NCI-H187 (cell line): ENCODE measurements at regions not wholly inside any gene's neighbourhood (a gene's known extent, or its start where the extent isn't known, plus 50 kb on each side); places are given as distances from the start of the nearest gene placed in this dataset.
"Not testable (repeated sequence)": the region's sequence is repeated elsewhere in the genome, so short reads cannot be mapped to it uniquely, and the experiment has no call there.

Source experiments
- DNase-seq, 2 experiments: peaks; one replicate each; lab custom pipeline; 2025; lab: John Stamatoyannopoulos, UW

- DNase-seq = no peak
Observed at GRCh38 chr2:236994361-236994760, 91.3 kb upstream of the COPS8 start.

- no peak for DNase-seq
Observed at GRCh38 chr2:236997069-236997715, 88.5 kb upstream of the COPS8 start.

GRCh38 chr2:236998236-236998635, 87.5 kb upstream of the COPS8 start:
- no peak for DNase-seq

- no peak for DNase-seq
Observed at GRCh38 chr2:236998758-236999157, 86.9 kb upstream of the COPS8 start.

- no peak for DNase-seq
Observed at GRCh38 chr2:237000481-237000880, 85.2 kb upstream of the COPS8 start.

- DNase-seq = not testable (repeated sequence)
Observed at GRCh38 chr2:237005341-237005740, 80.3 kb upstream of the COPS8 start.

- no peak for DNase-seq
Observed at GRCh38 chr2:237011206-237011795, 74.4 kb upstream of the COPS8 start.

- DNase-seq = no peak
Observed at GRCh38 chr2:237012004-237012403, 73.7 kb upstream of the COPS8 start.

GRCh38 chr2:237012577-237013267, 73.0 kb upstream of the COPS8 start:
- DNase-seq = no peak

GRCh38 chr2:237016121-237016915, 69.4 kb upstream of the COPS8 start:
- DNase-seq = no peak

GRCh38 chr2:237020090-237020489, 65.6 kb upstream of the COPS8 start:
- DNase-seq = no peak

GRCh38 chr2:237022533-237022932, 63.2 kb upstream of the COPS8 start:
- no peak for DNase-seq

GRCh38 chr2:237024255-237024654, 61.4 kb upstream of the COPS8 start:
- no peak for DNase-seq

GRCh38 chr2:237025090-237025865, 60.4 kb upstream of the COPS8 start:
- DNase-seq = no peak

GRCh38 chr2:237026981-237027711, 58.5 kb upstream of the COPS8 start:
- DNase-seq = peak; percentile 38 to 50

- DNase-seq = no peak
Observed at GRCh38 chr2:237027712-237028029, 58.0 kb upstream of the COPS8 start.

- no peak for DNase-seq
Observed at GRCh38 chr2:237030382-237030781, 55.3 kb upstream of the COPS8 start.

- no peak for DNase-seq
Observed at GRCh38 chr2:237033536-237034060, 52.1 kb upstream of the COPS8 start.

GRCh38 chr2:237035781-237036475, 49.8 kb upstream of the COPS8 start:
- DNase-seq = no peak
